ENCODE measurements at regions not wholly inside any gene's neighbourhood (a gene's known extent, or its start where the extent isn't known, plus 50 kb on each side); places are given as distances from the start of the nearest gene placed in this dataset.

DNA sequence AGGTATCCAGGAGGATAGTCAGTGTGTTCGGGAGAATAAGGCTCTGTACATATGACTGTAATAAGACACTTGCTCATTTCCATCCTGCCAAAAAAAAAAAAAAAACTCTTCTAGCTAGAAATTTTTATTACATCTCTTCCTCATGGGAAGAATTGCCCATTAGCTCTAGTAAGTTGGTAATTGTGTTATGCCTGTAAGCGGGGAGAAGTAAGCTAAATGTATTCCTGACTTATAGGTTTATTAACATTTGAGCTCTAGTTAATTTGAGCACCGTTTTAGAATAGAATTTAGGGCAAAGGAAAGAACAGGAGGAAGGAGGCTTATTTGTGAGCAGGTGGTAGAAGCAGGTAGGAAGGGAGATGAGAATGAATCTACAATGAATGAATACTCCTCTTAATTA lies 1210.6 kb downstream of the SORCS1 start:
- no peaks in the 10 kb centered on the region for H3K27me3 ChIP-seq
- H3K36me3 ChIP-seq: no peaks in the 10 kb centered on the region
- TF ChIP-seq EP300 (IDR thresholded peaks at IDR 0.05): no peak
- TF ChIP-seq POLR2AphosphoS5 (IDR thresholded peaks at IDR 0.05): no peak
- no peak for TF ChIP-seq POLR2A (IDR thresholded peaks at IDR 0.05)
- TF ChIP-seq, protein P1, sequence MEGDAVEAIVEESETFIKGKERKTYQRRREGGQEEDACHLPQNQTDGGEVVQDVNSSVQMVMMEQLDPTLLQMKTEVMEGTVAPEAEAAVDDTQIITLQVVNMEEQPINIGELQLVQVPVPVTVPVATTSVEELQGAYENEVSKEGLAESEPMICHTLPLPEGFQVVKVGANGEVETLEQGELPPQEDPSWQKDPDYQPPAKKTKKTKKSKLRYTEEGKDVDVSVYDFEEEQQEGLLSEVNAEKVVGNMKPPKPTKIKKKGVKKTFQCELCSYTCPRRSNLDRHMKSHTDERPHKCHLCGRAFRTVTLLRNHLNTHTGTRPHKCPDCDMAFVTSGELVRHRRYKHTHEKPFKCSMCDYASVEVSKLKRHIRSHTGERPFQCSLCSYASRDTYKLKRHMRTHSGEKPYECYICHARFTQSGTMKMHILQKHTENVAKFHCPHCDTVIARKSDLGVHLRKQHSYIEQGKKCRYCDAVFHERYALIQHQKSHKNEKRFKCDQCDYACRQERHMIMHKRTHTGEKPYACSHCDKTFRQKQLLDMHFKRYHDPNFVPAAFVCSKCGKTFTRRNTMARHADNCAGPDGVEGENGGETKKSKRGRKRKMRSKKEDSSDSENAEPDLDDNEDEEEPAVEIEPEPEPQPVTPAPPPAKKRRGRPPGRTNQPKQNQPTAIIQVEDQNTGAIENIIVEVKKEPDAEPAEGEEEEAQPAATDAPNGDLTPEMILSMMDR (IDR thresholded peaks at IDR 0.05): no peak
- H3K9me3 ChIP-seq: no peaks in the 10 kb centered on the region
- no peak overlapping the region for H3K4me3 ChIP-seq
- WGBS, 2 donors (ENCODE audit: low coverage in 1 of 2): 84% methylated on average over 3 of the region's 3 CpGs
- no peak for ATAC-seq
- H3K27ac ChIP-seq: peak overlapping the region; percentile 80 to 88 (median 80)
- H3K4me1 ChIP-seq: peaks cover 0 to 45% (median 6%) of the 10 kb centered on the region in 3 donors

DNA sequence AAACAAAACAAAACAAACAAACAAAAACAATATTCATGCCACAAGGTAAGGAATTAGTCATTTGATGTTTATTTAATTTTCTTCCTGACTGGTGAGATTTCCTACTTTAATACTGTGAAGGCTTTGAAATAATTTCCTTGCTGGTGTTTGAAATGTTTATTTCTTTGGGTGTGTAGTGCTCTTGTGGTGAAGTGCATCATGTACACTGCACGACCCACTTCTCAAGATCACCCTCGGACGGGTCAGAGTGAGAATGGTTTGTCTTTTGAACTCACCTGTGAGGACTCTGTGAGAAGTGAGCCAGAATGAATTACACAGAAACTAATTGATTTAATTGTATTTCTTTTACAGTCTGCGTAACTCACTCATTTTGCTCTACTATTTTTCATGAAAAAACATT lies 1211.5 kb downstream of the SORCS1 start:
- peaks cover 0 to 48% (median 6%) of the 10 kb centered on the region in 3 donors for H3K4me1 ChIP-seq
- no peaks in the 10 kb centered on the region for H3K9me3 ChIP-seq
- no peaks in the 10 kb centered on the region for H3K36me3 ChIP-seq
- no peak overlapping the region for H3K4me3 ChIP-seq
- H3K27me3 ChIP-seq: no peaks in the 10 kb centered on the region
- ATAC-seq: no peak
- WGBS, 2 donors (ENCODE audit: low coverage in 1 of 2): 45 to 75% methylated on average over 4 of the region's 4 CpGs
- no peak for TF ChIP-seq POLR2A (IDR thresholded peaks at IDR 0.05)
- no peak for TF ChIP-seq POLR2AphosphoS5 (IDR thresholded peaks at IDR 0.05)
- TF ChIP-seq, protein P1 (IDR thresholded peaks at IDR 0.05): no peak
- TF ChIP-seq EP300 (IDR thresholded peaks at IDR 0.05): no peak
- peak overlapping the region; percentile 80 to 88 (median 80) for H3K27ac ChIP-seq

DNA sequence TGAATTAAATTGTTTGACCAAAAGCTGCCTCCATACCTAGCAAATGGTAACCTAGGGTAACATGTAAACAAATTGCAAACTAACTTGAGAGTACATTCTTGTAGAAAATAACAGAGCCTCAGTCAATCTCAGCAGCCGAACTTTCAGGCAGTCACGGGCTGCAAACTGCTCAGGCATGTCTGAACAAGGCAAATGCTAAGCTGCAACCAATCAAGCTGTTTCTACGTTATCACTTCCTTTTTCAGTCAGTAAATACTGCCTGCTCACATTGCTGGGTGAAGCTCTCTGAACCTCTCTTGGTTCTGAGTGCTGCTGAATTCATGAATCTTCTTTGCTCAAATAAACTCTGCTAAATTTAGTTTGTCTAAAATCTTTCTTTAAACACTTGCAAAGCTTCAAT lies 1212.4 kb downstream of the SORCS1 start:
- ATAC-seq: peak; percentile 82
- peaks cover 0 to 48% (median 6%) of the 10 kb centered on the region in 3 donors for H3K4me1 ChIP-seq
- TF ChIP-seq, protein P1 (IDR thresholded peaks at IDR 0.05): no peak
- TF ChIP-seq EP300 (IDR thresholded peaks at IDR 0.05): no peak
- no peak for TF ChIP-seq POLR2A (IDR thresholded peaks at IDR 0.05)
- peak; percentile 70 for TF ChIP-seq POLR2AphosphoS5 (IDR thresholded peaks at IDR 0.05)
- H3K36me3 ChIP-seq: no peaks in the 10 kb centered on the region
- H3K9me3 ChIP-seq: no peaks in the 10 kb centered on the region
- peak overlapping the region; percentile 80 to 88 (median 80) for H3K27ac ChIP-seq
- H3K4me3 ChIP-seq: no peak overlapping the region
- 0% methylated on average over 3 of the region's 3 CpGs for WGBS, 2 donors (ENCODE audit: low coverage in 1 of 2)
- no peaks in the 10 kb centered on the region for H3K27me3 ChIP-seq

DNA sequence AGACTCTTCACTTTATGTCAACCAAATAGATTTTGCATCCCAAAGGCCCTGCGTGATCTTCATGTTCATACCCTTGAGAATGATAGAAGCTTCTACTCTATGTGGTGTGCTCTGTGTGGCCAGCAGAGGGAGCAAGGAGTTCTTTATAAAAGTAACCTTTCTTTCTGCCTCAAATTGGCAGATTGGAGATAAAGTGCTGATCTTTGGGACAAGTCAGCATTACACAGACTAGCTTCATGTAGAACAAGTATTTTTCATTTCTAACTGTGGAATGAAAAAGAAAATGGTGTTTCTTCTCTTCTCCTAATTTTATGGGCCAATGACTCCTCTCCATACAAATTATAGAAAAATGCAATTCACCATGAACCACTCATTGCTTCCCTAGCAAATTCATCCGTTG lies 1214.1 kb downstream of the SORCS1 start:
- H3K4me3 ChIP-seq: no peak overlapping the region
- no peaks in the 10 kb centered on the region for H3K27me3 ChIP-seq
- no peaks in the 10 kb centered on the region for H3K36me3 ChIP-seq
- H3K27ac ChIP-seq: peak overlapping the region in 3 of 4 donors; percentile 68 to 81 (median 80)
- TF ChIP-seq, protein P1 (IDR thresholded peaks at IDR 0.05): peak; percentile 72 to 89 (median 79)
- no peak for TF ChIP-seq POLR2AphosphoS5 (IDR thresholded peaks at IDR 0.05)
- H3K4me1 ChIP-seq: peaks cover 0 to 55% (median 6%) of the 10 kb centered on the region in 3 donors
- ATAC-seq: peak; percentile 35
- WGBS, 2 donors (ENCODE audit: low coverage in 1 of 2): 47 to 52% methylated on average over 2 of the region's 2 CpGs
- no peaks in the 10 kb centered on the region for H3K9me3 ChIP-seq

DNA sequence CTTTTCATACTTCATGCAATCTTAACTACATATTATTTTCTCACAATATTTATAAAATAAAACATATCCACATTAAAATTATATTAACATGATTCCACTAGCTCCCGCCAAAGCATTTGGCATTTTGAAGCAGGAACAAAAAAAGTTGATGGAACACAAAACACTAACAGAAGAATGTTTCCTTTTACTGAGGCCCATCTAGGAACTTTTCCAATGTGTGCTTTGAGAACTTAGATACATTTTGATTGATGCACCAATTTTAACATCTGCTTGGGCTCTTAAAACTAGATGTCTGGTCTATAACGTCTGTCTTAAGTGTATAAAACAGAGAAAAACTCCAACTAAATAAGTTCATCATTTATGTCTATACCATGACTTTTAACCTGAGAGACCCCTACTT lies 1214.8 kb downstream of the SORCS1 start:
- no peaks in the 10 kb centered on the region for H3K36me3 ChIP-seq
- 2 to 7% methylated on average over 2 of the region's 2 CpGs for WGBS, 2 donors (ENCODE audit: low coverage in 1 of 2)
- H3K9me3 ChIP-seq: no peaks in the 10 kb centered on the region
- H3K27me3 ChIP-seq: no peaks in the 10 kb centered on the region
- no peak for ATAC-seq
- peaks cover 0 to 55% (median 6%) of the 10 kb centered on the region in 3 donors for H3K4me1 ChIP-seq
- peak overlapping the region in 2 of 4 donors; percentile 80 to 81 for H3K27ac ChIP-seq
- no peak overlapping the region for H3K4me3 ChIP-seq
- TF ChIP-seq POLR2AphosphoS5 (IDR thresholded peaks at IDR 0.05): no peak
- no peak for TF ChIP-seq POLR2A (IDR thresholded peaks at IDR 0.05)
- TF ChIP-seq, protein P1 (IDR thresholded peaks at IDR 0.05): no peak
- no peak for TF ChIP-seq EP300 (IDR thresholded peaks at IDR 0.05)
